AG10803 (cell line): ENCODE measurements at regions not wholly inside any gene's neighbourhood (a gene's known extent, or its start where the extent isn't known, plus 50 kb on each side); places are given as distances from the start of the nearest gene placed in this dataset.

Experiments used
- DNase-seq: peaks from one replicate; pipeline ENCODE4 v3.0.0; 2010; ENCODE audit warnings: low read depth
- H3K4me3 ChIP-seq: 2 replicates; pipeline ENCODE4 v1.5.1; 2011; ENCODE audit warnings: mild to moderate bottlenecking, low read length, control low read depth
- CTCF ChIP-seq: conservative IDR thresholded peaks from 2 replicates; pipeline ENCODE4 v1.5.1; 2011; ENCODE audit warnings: mild to moderate bottlenecking, low read length, control low read depth, inconsistent platforms

DNA sequence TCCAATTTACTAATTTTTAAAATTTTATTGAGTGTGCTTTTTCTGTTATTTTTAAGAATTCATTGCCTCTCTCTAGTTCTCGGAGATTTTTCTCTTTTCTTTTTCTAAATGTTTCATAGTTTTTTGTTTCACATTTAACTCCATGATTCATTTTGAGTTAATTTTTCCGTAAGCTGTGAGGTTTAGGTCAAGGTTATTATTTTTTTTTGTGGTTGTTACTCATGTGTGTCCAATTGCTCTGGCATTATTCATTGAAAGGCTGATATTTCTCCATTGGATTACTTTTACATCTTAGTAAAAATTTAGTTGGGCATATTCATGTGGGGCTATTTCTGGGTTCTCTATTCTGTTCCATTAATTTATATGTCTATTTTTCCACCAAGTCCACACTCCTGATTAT is 220.8 kb downstream of the MID1IP1 start:
- no peak overlapping the region for H3K4me3 ChIP-seq
- no peak for TF ChIP-seq CTCF
- DNase-seq: no peak

DNA sequence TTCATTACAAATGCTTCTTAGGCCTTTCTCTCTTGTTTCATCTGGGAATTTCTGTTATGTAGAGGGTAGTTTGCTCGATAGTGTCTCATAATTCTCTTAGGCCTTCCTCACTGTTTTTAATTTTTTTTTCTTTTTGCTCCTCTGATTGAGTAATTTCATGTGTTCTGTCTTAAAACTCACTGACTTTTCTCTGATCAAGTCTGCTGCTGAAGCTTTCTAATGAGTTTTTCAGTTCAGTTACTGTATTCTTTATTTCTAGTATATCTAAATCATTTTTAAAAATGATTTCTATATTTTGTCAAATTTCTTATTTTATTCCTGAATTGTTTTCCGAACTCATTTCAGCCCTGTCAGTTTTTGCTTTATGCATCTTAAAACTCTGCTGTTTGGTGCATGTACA is 228.0 kb downstream of the MID1IP1 start:
- no peak for TF ChIP-seq CTCF
- DNase-seq: no peak
- H3K4me3 ChIP-seq: no peak overlapping the region

- no peak for TF ChIP-seq CTCF
- no peak for DNase-seq
- no peak overlapping the region for H3K4me3 ChIP-seq
Observed at GRCh38 chrX:39030636-39031035, 229.4 kb downstream of the MID1IP1 start.

- no peak for TF ChIP-seq CTCF
Observed at GRCh38 chrX:39039890-39040289, 238.6 kb downstream of the MID1IP1 start.

DNA sequence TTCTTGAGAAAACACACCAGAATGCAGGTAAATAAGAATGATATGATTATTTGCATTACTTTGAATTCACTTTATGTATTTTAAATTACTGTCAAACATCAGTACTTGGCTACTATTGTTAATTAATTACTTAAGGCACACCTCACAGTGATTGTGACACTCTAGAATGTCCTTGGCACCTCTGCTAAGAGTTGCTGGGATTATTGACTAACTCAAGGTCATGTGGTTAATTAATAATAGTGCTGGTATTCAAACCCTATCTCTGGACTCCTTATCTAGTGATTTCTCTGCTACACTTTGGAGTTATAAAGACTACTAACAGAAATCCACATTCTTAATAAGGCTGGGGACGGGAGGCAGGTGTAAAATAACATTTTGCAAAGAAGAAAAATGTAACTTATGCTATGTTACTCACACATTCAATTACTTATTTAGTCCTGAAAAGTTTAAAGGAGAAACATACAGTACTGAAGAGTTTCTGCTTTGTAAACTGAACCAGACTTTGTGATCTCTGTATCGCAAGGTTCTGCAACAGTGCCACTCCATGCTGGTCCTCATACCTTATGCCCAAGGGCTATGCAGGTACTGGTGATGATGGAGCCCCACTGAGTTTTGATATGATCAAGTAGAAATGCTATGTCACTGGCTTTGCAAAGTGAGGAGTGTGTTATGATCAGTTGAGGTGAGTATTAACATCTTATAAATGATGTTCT is 242.7 kb downstream of the MID1IP1 start:
- H3K4me3 ChIP-seq: no peak overlapping the region
- no peak for TF ChIP-seq CTCF
- DNase-seq: no peak

More at GRCh38 chrX:39039890-39040289, 238.6 kb downstream of the MID1IP1 start:
- no peak overlapping the region for H3K4me3 ChIP-seq
- DNase-seq: no peak

- TF ChIP-seq CTCF: no peak
- no peak for DNase-seq
- H3K4me3 ChIP-seq: no peak overlapping the region
Observed at GRCh38 chrX:39047174-39047573, 245.9 kb downstream of the MID1IP1 start.

DNA sequence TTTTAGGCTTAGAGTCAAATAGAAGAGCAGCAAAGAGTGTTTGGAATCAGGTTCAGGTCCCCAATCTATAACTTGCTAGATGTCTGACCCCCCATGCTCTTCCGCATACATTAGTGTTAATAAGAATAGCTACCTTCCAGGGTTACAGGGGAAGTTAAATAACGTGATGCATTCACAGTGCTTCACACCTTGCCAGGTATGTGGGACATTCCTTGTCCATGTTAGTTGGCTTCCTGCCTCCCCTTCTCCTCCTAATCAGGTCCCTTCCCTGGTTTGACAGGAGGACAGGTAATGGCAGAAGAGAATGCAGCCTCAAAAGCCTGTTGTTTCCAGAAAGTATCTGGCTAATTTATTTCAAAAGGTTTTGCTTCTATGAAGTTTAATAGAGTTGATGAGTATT is 248.7 kb downstream of the MID1IP1 start:
- TF ChIP-seq CTCF: no peak
- no peak for DNase-seq
- no peak overlapping the region for H3K4me3 ChIP-seq
